PC-9 (cell line): ENCODE measurements at regions not wholly inside any gene's neighbourhood (a gene's known extent, or its start where the extent isn't known, plus 50 kb on each side); places are given as distances from the start of the nearest gene placed in this dataset.

Experiments used
- EZH2 ChIP-seq: fragments of 200-600 bp; sonication (generic); IDR thresholded peaks from 2 replicates; pipeline ENCODE4 v1.8.0; 2017; ENCODE audit warnings: antibody characterized with exemption, low read depth
- TF ChIP-seq, protein P1 (sequence below): fragments of 200-600 bp; sonication (generic); conservative IDR thresholded peaks from 2 replicates; pipeline ENCODE4 v1.6.1; 2017; ENCODE audit warnings: mixed run types, antibody characterized with exemption, mild to moderate bottlenecking, moderate library complexity

DNA sequence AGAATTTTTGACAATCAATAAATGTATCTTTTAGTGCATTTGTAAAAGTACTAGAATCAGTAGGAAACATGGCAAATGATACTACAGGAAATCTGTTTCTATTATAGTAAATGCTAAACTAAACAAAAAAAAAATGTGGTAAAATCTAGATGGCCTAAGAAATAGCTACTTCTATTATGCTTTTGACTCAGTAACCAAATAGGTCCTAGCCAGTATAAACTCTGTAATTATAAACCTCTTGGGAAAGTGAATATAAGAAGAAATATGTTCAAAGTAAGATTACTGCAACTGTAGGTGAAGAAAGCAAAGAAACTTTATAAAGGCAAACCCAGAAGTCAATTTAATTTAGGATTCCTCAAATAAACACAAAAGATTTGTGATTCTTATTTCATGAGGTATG is 581.2 kb downstream of the LRFN5 start:
- TF ChIP-seq, protein P1, sequence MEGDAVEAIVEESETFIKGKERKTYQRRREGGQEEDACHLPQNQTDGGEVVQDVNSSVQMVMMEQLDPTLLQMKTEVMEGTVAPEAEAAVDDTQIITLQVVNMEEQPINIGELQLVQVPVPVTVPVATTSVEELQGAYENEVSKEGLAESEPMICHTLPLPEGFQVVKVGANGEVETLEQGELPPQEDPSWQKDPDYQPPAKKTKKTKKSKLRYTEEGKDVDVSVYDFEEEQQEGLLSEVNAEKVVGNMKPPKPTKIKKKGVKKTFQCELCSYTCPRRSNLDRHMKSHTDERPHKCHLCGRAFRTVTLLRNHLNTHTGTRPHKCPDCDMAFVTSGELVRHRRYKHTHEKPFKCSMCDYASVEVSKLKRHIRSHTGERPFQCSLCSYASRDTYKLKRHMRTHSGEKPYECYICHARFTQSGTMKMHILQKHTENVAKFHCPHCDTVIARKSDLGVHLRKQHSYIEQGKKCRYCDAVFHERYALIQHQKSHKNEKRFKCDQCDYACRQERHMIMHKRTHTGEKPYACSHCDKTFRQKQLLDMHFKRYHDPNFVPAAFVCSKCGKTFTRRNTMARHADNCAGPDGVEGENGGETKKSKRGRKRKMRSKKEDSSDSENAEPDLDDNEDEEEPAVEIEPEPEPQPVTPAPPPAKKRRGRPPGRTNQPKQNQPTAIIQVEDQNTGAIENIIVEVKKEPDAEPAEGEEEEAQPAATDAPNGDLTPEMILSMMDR = no peak
- no peak for TF ChIP-seq EZH2
